H1 (cell line): ENCODE measurements at regions not wholly inside any gene's neighbourhood (a gene's known extent, or its start where the extent isn't known, plus 50 kb on each side); places are given as distances from the start of the nearest gene placed in this dataset.

Experiments used
- CTCF ChIA-PET: fragments of 300-600 bp; sonication (Branson Sonifier 250); formaldehyde crosslinking; loops from one replicate; lab custom pipeline; 2021; ENCODE audit not compliant: partially characterized antibody; lab: Charles Lee
- POLR2A ChIA-PET: fragments of 300-600 bp; sonication (Branson Sonifier 250); formaldehyde crosslinking; loops from one replicate; lab custom pipeline; 2021; ENCODE audit warnings: inconsistent platforms; ENCODE audit not compliant: partially characterized antibody; lab: Charles Lee
- DNase-seq, 2 experiments: peaks; one replicate each; pipeline versions ENCODE4 v3.0.0 to v3.0.0-alpha.2; 2010 to 2022; ENCODE audit warnings: low spot score in 2 of 2, low read depth in 1 of 2, mixed read lengths in 1 of 2
- FAIRE-seq: peaks from 2 replicates; lab custom pipeline; 2011; peaks lifted over from hg19 to GRCh38; lab: Jason Lieb, UNC
- H2AFZ ChIP-seq: 2 replicates; pipeline ENCODE4 v1.8.1; 2012; ENCODE audit warnings: low read length, inconsistent platforms
- H2AK5ac ChIP-seq: 2 replicates; pipeline ENCODE4 v1.6.1; 2013; ENCODE audit warnings: low read depth, low read length
- H2BK120ac ChIP-seq: replicated peaks from 2 replicates; pipeline ENCODE3; 2013; ENCODE audit warnings: low read depth, low read length, inconsistent platforms
- H2BK12ac ChIP-seq: 2 replicates; pipeline ENCODE4 v1.6.1; 2013; ENCODE audit warnings: low read depth, low read length
- H2BK15ac ChIP-seq: 2 replicates; pipeline ENCODE4 v1.6.1; 2013; ENCODE audit warnings: low read length
- H2BK20ac ChIP-seq: 2 replicates; pipeline ENCODE4 v1.6.1; 2013; ENCODE audit warnings: low read length
- H2BK5ac ChIP-seq: 2 replicates; pipeline ENCODE4 v1.6.1; 2013; ENCODE audit warnings: low read depth, low read length
- H3K14ac ChIP-seq: 2 replicates; pipeline ENCODE4 v1.6.1; 2013; ENCODE audit warnings: inconsistent platforms; ENCODE audit not compliant: insufficient read length
- H3K18ac ChIP-seq: 2 replicates; pipeline ENCODE4 v1.6.1; 2013; ENCODE audit warnings: low read length; ENCODE audit errors: extremely low read depth
- H3K23ac ChIP-seq: 2 replicates; pipeline ENCODE4 v1.6.1; 2013; ENCODE audit warnings: inconsistent platforms; ENCODE audit not compliant: insufficient read length
- H3K23me2 ChIP-seq: 2 replicates; pipeline ENCODE4 v1.6.1; 2013; ENCODE audit warnings: low read depth, low read length
- H3K27ac ChIP-seq: 2 replicates; pipeline ENCODE4 v1.6.1; 2011; ENCODE audit warnings: low read depth, low read length, inconsistent platforms
- H3K27me3 ChIP-seq, 4 experiments: replicated peaks in 1 of 4; 1 replicate in 1 of 4; 2 replicates in 3 of 4; pipeline versions ENCODE4 v1.6.1 to v1.8.1; 2011 to 2013; ENCODE audit warnings: low read length in 3 of 4, mild to moderate bottlenecking in 3 of 4, inconsistent platforms in 2 of 4, mixed read lengths in 2 of 4, moderate library complexity in 1 of 4; ENCODE audit not compliant: control insufficient read depth in 3 of 4, insufficient read depth in 3 of 4; ENCODE audit errors: extremely low read depth in 1 of 4
- H3K36me3 ChIP-seq, 4 experiments: 2 replicates each; pipeline versions ENCODE4 v1.6.1 to v1.8.1; 2011 to 2013; ENCODE audit warnings: mild to moderate bottlenecking in 4 of 4, low read length in 3 of 4, moderate library complexity in 2 of 4, control low read depth in 1 of 4, inconsistent platforms in 1 of 4; ENCODE audit not compliant: insufficient read depth in 4 of 4, control insufficient read depth in 2 of 4
- H3K4ac ChIP-seq: replicated peaks from 2 replicates; pipeline ENCODE3; 2013; ENCODE audit warnings: low read length, low read depth, mixed read lengths, inconsistent platforms; ENCODE audit not compliant: insufficient read length
- H3K4me1 ChIP-seq, 4 experiments: replicated peaks in 1 of 4; 1 replicate in 1 of 4; 2 replicates in 3 of 4; pipeline versions ENCODE4 v1.6.1 to v1.8.1; 2011 to 2013; ENCODE audit warnings: low read length in 3 of 4, inconsistent platforms in 2 of 4, mixed read lengths in 1 of 4; ENCODE audit not compliant: insufficient read depth in 4 of 4, control insufficient read depth in 3 of 4
- H3K4me2 ChIP-seq, 2 experiments: 2 replicates each; pipeline versions ENCODE4 v1.6.1 to v1.8.1; 2011 to 2013; ENCODE audit warnings: low read depth in 2 of 2, low read length in 2 of 2, control low read depth in 1 of 2, inconsistent platforms in 1 of 2, mild to moderate bottlenecking in 1 of 2; ENCODE audit not compliant: insufficient read depth in 1 of 2
- H3K4me3 ChIP-seq, 4 experiments: fragments of 200-600, 300-600 bp in 1 of 4; sonication (generic), shearing (Covaris generic), sonication (Bioruptor Twin) in 1 of 4; 2 replicates each; pipeline versions ENCODE4 v1.5.1 to v1.8.1; 2011 to 2016; ENCODE audit warnings: low read length in 4 of 4, low read depth in 3 of 4, control low read depth in 2 of 4, inconsistent platforms in 2 of 4, mild to moderate bottlenecking in 2 of 4, mixed read lengths in 1 of 4, moderate library complexity in 1 of 4; ENCODE audit not compliant: insufficient read depth in 2 of 4; ENCODE audit errors: extremely low read depth in 1 of 4
- H3K56ac ChIP-seq: replicated peaks from 2 replicates; pipeline ENCODE3; 2013; ENCODE audit warnings: low read depth, mild to moderate bottlenecking, mixed read lengths, low read length, inconsistent platforms; ENCODE audit not compliant: insufficient read length
- H3K79me1 ChIP-seq: 2 replicates; pipeline ENCODE4 v1.6.1; 2013; ENCODE audit warnings: low read depth, low read length, control low read depth
- H3K79me2 ChIP-seq, 2 experiments: 2 replicates each; pipeline versions ENCODE4 v1.6.1 to v1.8.1; 2012 to 2013; ENCODE audit warnings: low read length in 2 of 2, mild to moderate bottlenecking in 2 of 2, inconsistent platforms in 1 of 2; ENCODE audit not compliant: insufficient read depth in 2 of 2, control insufficient read depth in 1 of 2
- H3K9ac ChIP-seq, 4 experiments: replicated peaks in 1 of 4; 1 replicate in 1 of 4; 2 replicates in 3 of 4; pipeline versions ENCODE4 v1.6.1 to v1.8.1; 2011 to 2013; ENCODE audit warnings: low read depth in 3 of 4, low read length in 3 of 4, control low read depth in 2 of 4, mild to moderate bottlenecking in 2 of 4, moderate library complexity in 2 of 4, inconsistent platforms in 1 of 4; ENCODE audit errors: extremely low read depth in 1 of 4
- H3K9me3 ChIP-seq, 2 experiments: 2 replicates each; pipeline versions ENCODE4 v1.6.1 to v1.8.1; 2012 to 2013; ENCODE audit warnings: mild to moderate bottlenecking in 2 of 2, moderate library complexity in 2 of 2, control low read depth in 1 of 2, inconsistent platforms in 1 of 2, low read depth in 1 of 2, low read length in 1 of 2, mixed read lengths in 1 of 2; ENCODE audit not compliant: insufficient read depth in 2 of 2
- H4K20me1 ChIP-seq, 2 experiments: replicated peaks in 1 of 2; 2 replicates each; pipeline versions ENCODE3 to v1.8.1; 2011 to 2013; ENCODE audit warnings: inconsistent platforms in 2 of 2, low read length in 2 of 2, mild to moderate bottlenecking in 1 of 2; ENCODE audit not compliant: insufficient read depth in 2 of 2, control insufficient read depth in 1 of 2
- H4K5ac ChIP-seq: 2 replicates; pipeline ENCODE4 v1.6.1; 2013; ENCODE audit warnings: low read length, low read depth, mixed read lengths, inconsistent platforms; ENCODE audit not compliant: insufficient read length
- H4K8ac ChIP-seq: 2 replicates; pipeline ENCODE4 v1.8.0; 2013; ENCODE audit warnings: mild to moderate bottlenecking, moderate library complexity, low read length, inconsistent platforms; ENCODE audit not compliant: insufficient read depth; ENCODE audit errors: extremely low read depth
- H4K91ac ChIP-seq: replicated peaks from 2 replicates; pipeline ENCODE3; 2013; ENCODE audit warnings: low read length, mixed read lengths, inconsistent platforms; ENCODE audit not compliant: insufficient read length
- ASH2L ChIP-seq: fragments of 200-600, 300-600 bp; sonication (generic); IDR thresholded peaks from one replicate; pipeline ENCODE4 v1.7.1; 2017; ENCODE audit warnings: low read length
- ATF2 ChIP-seq: IDR thresholded peaks from 2 replicates; pipeline ENCODE4 v1.6.1; 2012; ENCODE audit warnings: low read length, inconsistent platforms
- CBX8 ChIP-seq: fragments of 300-800, 300-1000 bp; sonication (generic); IDR thresholded peaks from 2 replicates; pipeline ENCODE4 v1.7.1; 2016; ENCODE audit warnings: low read depth, low read length, borderline replicate concordance
- E2F6 ChIP-seq: IDR thresholded peaks from 2 replicates; pipeline ENCODE4 v1.6.1; 2012; ENCODE audit warnings: inconsistent platforms
- FOSL1 ChIP-seq: IDR thresholded peaks from 2 replicates; pipeline ENCODE4 v1.6.1; 2011; ENCODE audit warnings: mild to moderate bottlenecking, low read depth, low read length, moderate library complexity; ENCODE audit not compliant: insufficient read depth
- KDM1A ChIP-seq: fragments of 200-600, 300-600 bp; sonication (generic); IDR thresholded peaks from 2 replicates; pipeline ENCODE4 v1.7.1; 2016; ENCODE audit warnings: mild to moderate bottlenecking, low read length, borderline replicate concordance
- MAFK ChIP-seq: IDR thresholded peaks from 2 replicates; pipeline ENCODE4 v1.6.1; 2012; ENCODE audit warnings: low read depth, mild to moderate bottlenecking, improper control_type of control experiment, low read length
- NRF1 ChIP-seq: IDR thresholded peaks from 2 replicates; pipeline ENCODE4 v1.6.1; 2011; ENCODE audit warnings: mild to moderate bottlenecking, low read depth, low read length, improper control_type of control experiment
- POLR2A ChIP-seq, 2 experiments: IDR thresholded peaks; 1 replicate in 1 of 2; 2 replicates in 1 of 2; pipeline ENCODE4 v1.6.1; 2011; ENCODE audit warnings: low read depth in 2 of 2, low read length in 2 of 2, mild to moderate bottlenecking in 2 of 2; ENCODE audit errors: control extremely low read depth in 1 of 2
- RFX5 ChIP-seq: IDR thresholded peaks from 2 replicates; pipeline ENCODE4 v1.6.1; 2011; ENCODE audit warnings: low read depth, low read length, improper control_type of control experiment, borderline replicate concordance
- SP2 ChIP-seq: IDR thresholded peaks from 2 replicates; pipeline ENCODE4 v1.6.1; 2012; ENCODE audit warnings: mild to moderate bottlenecking, low read length, inconsistent platforms
- TCF12 ChIP-seq: IDR thresholded peaks from 2 replicates; pipeline ENCODE4 v1.6.1; 2011; ENCODE audit warnings: low read depth, mild to moderate bottlenecking, low read length
- WGBS, 2 experiments: shearing (Covaris generic) in 1 of 2; methylation state at CpG; one replicate each; pipeline versions ENCODE4 v1.1.6 to v1.1.7; 2013 to 2015; ENCODE audit warnings: low lambda C conversion rate in 2 of 2, mixed read lengths in 2 of 2, inconsistent platforms in 1 of 2, low coverage in 1 of 2, missing lambda C conversion rate in 1 of 2; ENCODE audit not compliant: insufficient replicate concordance in 2 of 2, insufficient coverage in 1 of 2, insufficient read length in 1 of 2; ENCODE audit errors: extremely low coverage in 1 of 2, missing lambda C conversion rate in 1 of 2; 5-methylcytosine and 5-hydroxymethylcytosine counted together

- H2BK5ac ChIP-seq, result no peak overlapping the region
- TF ChIP-seq POLR2A (IDR thresholded peaks at IDR 0.05; ENCODE audit: control extremely low read depth in 1 of 2, low read depth in 2 of 2, low read length in 2 of 2) (no peak), CBX8 (no peak), MAFK (no peak), TCF12 (no peak), RFX5 (no peak), E2F6 (no peak), ATF2 (no peak), KDM1A (no peak), NRF1 (no peak), ASH2L (no peak), SP2 (no peak), FOSL1 (no peak)
- TF ChIP-seq, all 59 proteins: peak for 0
- H4K91ac ChIP-seq, result no peak overlapping the region
- H3K79me1 ChIP-seq, result no peaks in the 10 kb centered on the region
- H3K4me2 ChIP-seq, result no peak overlapping the region
- no peak overlapping the region for H2AK5ac ChIP-seq
- no peak overlapping the region for H4K8ac ChIP-seq
- H3K79me2 ChIP-seq, result no peaks in the 10 kb centered on the region
- H3K36me3 ChIP-seq, result no peaks in the 10 kb centered on the region
- no peak overlapping the region for H3K4ac ChIP-seq
- H2BK20ac ChIP-seq, result no peak overlapping the region
- no peaks in the 10 kb centered on the region for H3K23me2 ChIP-seq
- no peak overlapping the region for H3K56ac ChIP-seq
- no peaks in the 10 kb centered on the region for H3K4me1 ChIP-seq
- H3K4me3 ChIP-seq, result no peak overlapping the region
- H3K14ac ChIP-seq, result no peak overlapping the region
- H4K20me1 ChIP-seq, result no peaks in the 10 kb centered on the region
- H3K18ac ChIP-seq, result no peak overlapping the region
- no peak overlapping the region for H2BK120ac ChIP-seq
- 96% methylated on average over 8 of the region's 8 CpGs; no CpG with 5 or more reads in 1 of the 2 experiments for WGBS, 2 experiments
- H2AFZ ChIP-seq, result no peak overlapping the region
- no peak for FAIRE-seq
- no peaks in the 10 kb centered on the region for H3K27me3 ChIP-seq
- no peak for DNase-seq
- no peak overlapping the region for H3K23ac ChIP-seq
- H3K27ac ChIP-seq, result no peak overlapping the region
- no peak overlapping the region for H3K9ac ChIP-seq
- ChIA-PET POLR2A (no interaction called here), CTCF (interaction anchor here (0.7 kb wide), 1 partner anchor 439 kb away, joined by 3 read pairs; no protein-coding TSS in a partner anchor)
- H2BK12ac ChIP-seq, result no peak overlapping the region
- no peak overlapping the region for H4K5ac ChIP-seq
- H3K9me3 ChIP-seq, result no peaks in the 10 kb centered on the region; a peak in 1 of 4 replicates
- H2BK15ac ChIP-seq, result no peak overlapping the region
Measured at GRCh38 chr14:27863166-27863565, 903.4 kb upstream of the FOXG1 start.
